ENCODE measurements at regions not wholly inside any gene's neighbourhood (a gene's known extent, or its start where the extent isn't known, plus 50 kb on each side); places are given as distances from the start of the nearest gene placed in this dataset.
"Not testable (repeated sequence)": the region's sequence is repeated elsewhere in the genome, so short reads cannot be mapped to it uniquely, and the experiment has no call there.

DNA sequence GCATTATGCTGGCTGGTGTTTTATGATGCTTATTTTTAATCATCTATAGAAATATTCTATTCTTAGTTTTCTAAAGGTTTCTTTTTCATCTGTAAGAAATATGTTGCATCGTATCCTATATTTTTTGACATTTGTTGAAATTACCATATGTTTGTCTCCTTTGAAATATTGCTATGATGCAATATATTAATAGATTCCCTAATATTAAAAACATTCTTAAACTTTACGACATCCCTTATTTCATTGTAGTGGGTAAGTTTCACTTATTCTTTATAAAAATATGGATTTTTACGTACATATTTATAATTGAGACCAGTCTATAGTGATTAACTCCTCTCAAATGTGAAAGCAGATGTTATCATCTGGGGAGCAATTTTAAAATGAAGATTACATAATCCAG, 258.2 kb upstream of the DUSP10 start:
- Histone ChIP-seq H3K27me3 (replicated peaks; ENCODE audit: control insufficient read depth, insufficient read depth, low read length) (no peaks in the 10 kb centered on the region), H3K4me3 (replicated peaks; ENCODE audit: low read depth, low read length) (no peak overlapping the region), H3K36me3 (ENCODE audit: control insufficient read depth, insufficient read depth, low read length) (no peaks in the 10 kb centered on the region)
- TF ChIP-seq, protein P1, sequence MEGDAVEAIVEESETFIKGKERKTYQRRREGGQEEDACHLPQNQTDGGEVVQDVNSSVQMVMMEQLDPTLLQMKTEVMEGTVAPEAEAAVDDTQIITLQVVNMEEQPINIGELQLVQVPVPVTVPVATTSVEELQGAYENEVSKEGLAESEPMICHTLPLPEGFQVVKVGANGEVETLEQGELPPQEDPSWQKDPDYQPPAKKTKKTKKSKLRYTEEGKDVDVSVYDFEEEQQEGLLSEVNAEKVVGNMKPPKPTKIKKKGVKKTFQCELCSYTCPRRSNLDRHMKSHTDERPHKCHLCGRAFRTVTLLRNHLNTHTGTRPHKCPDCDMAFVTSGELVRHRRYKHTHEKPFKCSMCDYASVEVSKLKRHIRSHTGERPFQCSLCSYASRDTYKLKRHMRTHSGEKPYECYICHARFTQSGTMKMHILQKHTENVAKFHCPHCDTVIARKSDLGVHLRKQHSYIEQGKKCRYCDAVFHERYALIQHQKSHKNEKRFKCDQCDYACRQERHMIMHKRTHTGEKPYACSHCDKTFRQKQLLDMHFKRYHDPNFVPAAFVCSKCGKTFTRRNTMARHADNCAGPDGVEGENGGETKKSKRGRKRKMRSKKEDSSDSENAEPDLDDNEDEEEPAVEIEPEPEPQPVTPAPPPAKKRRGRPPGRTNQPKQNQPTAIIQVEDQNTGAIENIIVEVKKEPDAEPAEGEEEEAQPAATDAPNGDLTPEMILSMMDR (IDR thresholded peaks at IDR 0.05; ENCODE audit: insufficient read depth, low read length, poor library complexity, severe bottlenecking) = no peak
- DNase-seq (ENCODE audit: extremely low read depth, insufficient read length) = no peak

DNA sequence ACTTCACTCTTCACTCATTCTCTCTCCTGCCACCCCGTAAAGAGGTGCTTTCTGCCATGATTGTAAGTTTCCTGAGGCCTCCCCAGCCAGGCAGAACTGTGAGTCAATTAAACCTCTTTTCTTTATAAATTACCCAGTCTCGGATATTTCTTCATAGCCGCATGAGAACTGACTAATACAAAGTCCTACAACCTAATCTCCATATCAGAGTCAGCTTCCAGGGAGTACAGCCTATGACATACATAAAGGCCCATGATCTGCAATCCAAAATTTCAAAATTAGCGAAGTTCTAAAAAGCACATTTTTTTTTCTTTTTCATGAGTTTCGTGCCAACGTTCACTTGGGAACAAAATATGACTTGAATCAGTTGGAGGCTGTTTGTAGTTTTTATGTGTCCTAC, 256.9 kb upstream of the DUSP10 start:
- TF ChIP-seq, protein P1 (IDR thresholded peaks at IDR 0.05; ENCODE audit: insufficient read depth, low read length, poor library complexity, severe bottlenecking) = no peak
- Histone ChIP-seq H3K27me3 (replicated peaks; ENCODE audit: control insufficient read depth, insufficient read depth, low read length) (no peaks in the 10 kb centered on the region), H3K36me3 (ENCODE audit: control insufficient read depth, insufficient read depth, low read length) (no peaks in the 10 kb centered on the region), H3K4me3 (replicated peaks; ENCODE audit: low read depth, low read length) (no peak overlapping the region)
- DNase-seq (ENCODE audit: extremely low read depth, insufficient read length) = no peak

DNA sequence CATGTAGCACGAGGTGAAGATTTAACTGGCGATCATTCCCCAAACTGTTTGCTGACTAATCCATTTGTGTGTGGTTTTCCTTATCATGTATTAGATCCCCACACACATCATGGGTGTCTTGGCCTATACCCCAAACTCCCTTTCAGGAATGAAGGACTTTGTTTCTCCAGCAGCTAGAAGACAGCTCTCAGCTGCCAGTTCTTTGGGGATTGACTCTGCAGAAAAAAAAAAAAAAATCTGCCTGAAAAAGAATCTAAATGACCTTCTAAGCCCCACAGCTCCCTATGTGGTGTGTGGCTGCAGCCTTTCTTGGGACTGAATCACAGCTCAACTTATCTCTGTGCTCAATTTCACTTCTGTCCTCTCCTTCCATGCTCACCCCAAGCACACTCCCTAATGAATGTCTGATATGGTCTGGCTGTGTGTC, 256.3 kb upstream of the DUSP10 start:
- DNase-seq (ENCODE audit: extremely low read depth, insufficient read length) = no peak
- H3K4me3 ChIP-seq (replicated peaks; ENCODE audit: low read depth, low read length) = no peak overlapping the region
- TF ChIP-seq, protein P1 (IDR thresholded peaks at IDR 0.05; ENCODE audit: insufficient read depth, low read length, poor library complexity, severe bottlenecking) = no peak
- no peaks in the 10 kb centered on the region for H3K27me3 ChIP-seq (replicated peaks; ENCODE audit: control insufficient read depth, insufficient read depth, low read length)
- no peaks in the 10 kb centered on the region for H3K36me3 ChIP-seq (ENCODE audit: control insufficient read depth, insufficient read depth, low read length)

GRCh38 chr1:221997012-221997411, 255.1 kb upstream of the DUSP10 start:
- not testable (repeated sequence) for DNase-seq (ENCODE audit: extremely low read depth, insufficient read length); H3K27me3 ChIP-seq (replicated peaks; ENCODE audit: control insufficient read depth, insufficient read depth, low read length); H3K4me3 ChIP-seq (replicated peaks; ENCODE audit: low read depth, low read length); H3K36me3 ChIP-seq (ENCODE audit: control insufficient read depth, insufficient read depth, low read length)

DNA sequence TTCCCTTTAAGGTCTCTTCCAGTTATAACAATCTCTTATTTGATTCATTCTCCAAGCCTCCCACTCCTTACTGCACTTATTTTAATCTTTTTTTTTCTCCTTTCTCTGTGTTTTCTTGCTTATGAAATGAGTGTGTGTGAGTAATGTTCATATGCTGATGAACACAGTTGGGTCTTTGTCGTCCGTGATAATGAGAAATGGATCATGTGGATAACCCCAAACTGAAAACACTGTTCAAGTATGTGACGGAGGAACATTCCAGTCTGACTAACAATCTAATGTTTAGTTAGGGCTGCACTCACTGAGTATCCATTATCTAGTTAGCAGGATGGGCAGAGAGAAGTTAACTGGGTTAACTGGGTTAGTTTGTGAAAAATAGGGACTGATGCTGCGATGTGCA, 253.1 kb upstream of the DUSP10 start:
- no peak for DNase-seq (ENCODE audit: extremely low read depth, insufficient read length)
- Histone ChIP-seq H3K4me3 (replicated peaks; ENCODE audit: low read depth, low read length) (no peak overlapping the region), H3K27me3 (replicated peaks; ENCODE audit: control insufficient read depth, insufficient read depth, low read length) (no peaks in the 10 kb centered on the region), H3K36me3 (ENCODE audit: control insufficient read depth, insufficient read depth, low read length) (no peaks in the 10 kb centered on the region)
- TF ChIP-seq, protein P1 (IDR thresholded peaks at IDR 0.05; ENCODE audit: insufficient read depth, low read length, poor library complexity, severe bottlenecking) = no peak

DNA sequence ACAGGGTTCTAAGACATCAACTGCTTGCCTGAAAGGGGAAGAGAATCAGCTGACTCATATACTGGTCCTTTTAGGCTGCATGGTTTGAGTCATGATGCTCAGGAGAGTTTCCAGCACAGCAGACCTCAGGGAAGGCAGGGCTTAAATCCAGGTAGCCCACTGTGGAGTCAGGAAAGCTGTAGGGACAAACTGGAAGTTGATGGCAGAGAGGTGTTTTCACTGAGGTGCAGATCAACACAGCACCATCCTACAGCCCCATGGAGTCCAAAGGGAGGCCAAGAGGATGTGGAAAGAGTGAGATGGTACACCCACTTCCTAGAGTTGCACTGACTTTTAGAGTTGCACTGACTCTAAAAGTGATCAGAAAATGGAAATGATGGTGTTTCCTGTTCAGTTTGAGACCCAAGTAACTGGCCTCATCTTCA, 252.4 kb upstream of the DUSP10 start:
- Histone ChIP-seq H3K4me3 (replicated peaks; ENCODE audit: low read depth, low read length) (no peak overlapping the region), H3K27me3 (replicated peaks; ENCODE audit: control insufficient read depth, insufficient read depth, low read length) (no peaks in the 10 kb centered on the region), H3K36me3 (ENCODE audit: control insufficient read depth, insufficient read depth, low read length) (no peaks in the 10 kb centered on the region)
- peak; percentile 31 for DNase-seq (ENCODE audit: extremely low read depth, insufficient read length)
- TF ChIP-seq, protein P1 (IDR thresholded peaks at IDR 0.05; ENCODE audit: insufficient read depth, low read length, poor library complexity, severe bottlenecking) = no peak

Data from GM06990 (cell line).